Endodermal cell (in vitro differentiated cells): ENCODE measurements at regions not wholly inside any gene's neighbourhood (a gene's known extent, or its start where the extent isn't known, plus 50 kb on each side); places are given as distances from the start of the nearest gene placed in this dataset.

ENCODE experiments used
- DNase-seq: peaks from one replicate; pipeline ENCODE4 v3.0.0-alpha.2; 2017
- H3K27ac ChIP-seq: 2 replicates; pipeline ENCODE4 v1.5.1; 2013; ENCODE audit warnings: mild to moderate bottlenecking, low read depth, low read length, moderate library complexity
- H3K27me3 ChIP-seq: 2 replicates; pipeline ENCODE4 v1.6.1; 2013; ENCODE audit warnings: mild to moderate bottlenecking, low read length, moderate library complexity; ENCODE audit not compliant: insufficient read depth, control insufficient read depth, poor library complexity, severe bottlenecking
- H3K36me3 ChIP-seq: 2 replicates; pipeline ENCODE4 v1.7.0; 2013; ENCODE audit warnings: mild to moderate bottlenecking, low read length, moderate library complexity; ENCODE audit not compliant: control insufficient read depth, insufficient read depth
- H3K4me1 ChIP-seq: one replicate; pipeline ENCODE4 v1.7.0; 2013; ENCODE audit warnings: low read length; ENCODE audit not compliant: control insufficient read depth, insufficient read depth
- H3K4me3 ChIP-seq: 2 replicates; pipeline ENCODE4 v1.5.1; 2013; ENCODE audit warnings: mild to moderate bottlenecking, low read length, moderate library complexity
- H3K9ac ChIP-seq: 2 replicates; pipeline ENCODE4 v1.6.1; 2013; ENCODE audit warnings: mild to moderate bottlenecking, low read length, moderate library complexity; ENCODE audit not compliant: poor library complexity, severe bottlenecking; ENCODE audit errors: extremely low read depth
- H3K9me3 ChIP-seq: 2 replicates; pipeline ENCODE4 v1.6.1; 2013; ENCODE audit warnings: mild to moderate bottlenecking, low read length, moderate library complexity; ENCODE audit not compliant: control insufficient read depth
- H3K27ac Mint-ChIP-seq: 2 replicates; pipeline ENCODE4 v1.8.0; 2020; ENCODE audit warnings: mixed read lengths
- H3K27me3 Mint-ChIP-seq: 2 replicates; pipeline ENCODE4 v1.8.0; 2021; ENCODE audit warnings: mild to moderate bottlenecking, mixed read lengths; ENCODE audit not compliant: insufficient read depth
- H3K36me3 Mint-ChIP-seq: 2 replicates; pipeline ENCODE4 v1.8.0; 2020; ENCODE audit warnings: low read depth, mixed read lengths
- H3K4me1 Mint-ChIP-seq: 2 replicates; pipeline ENCODE4 v1.8.0; 2020; ENCODE audit warnings: mixed read lengths
- H3K4me3 Mint-ChIP-seq: 2 replicates; pipeline ENCODE4 v1.8.0; 2020; ENCODE audit warnings: mild to moderate bottlenecking, moderate library complexity, mixed read lengths
- H3K9me3 Mint-ChIP-seq: 2 replicates; pipeline ENCODE4 v1.8.0; 2020; ENCODE audit warnings: mild to moderate bottlenecking, mixed read lengths
- WGBS, 2 experiments: methylation state at CpG; one replicate each; pipeline versions ENCODE4 v1.1.5 to v1.1.7; 2013; ENCODE audit warnings: missing lambda C conversion rate in 2 of 2, mixed read lengths in 1 of 2; ENCODE audit not compliant: insufficient coverage in 1 of 2, insufficient read length in 1 of 2; 5-methylcytosine and 5-hydroxymethylcytosine counted together
- TF ChIP-seq, protein P1 (sequence below): fragments of 200-600 bp; sonication (generic); conservative IDR thresholded peaks from 2 replicates; pipeline ENCODE4 v1.5.0; 2021; ENCODE audit warnings: antibody characterized with exemption, mild to moderate bottlenecking

GRCh38 chr10:55867848-55868247 is 493.2 kb downstream of the ZWINT start:
- 75 to 84% methylated on average over 1 of the region's 1 CpG for WGBS, 2 experiments
- Mint-ChIP-seq H3K36me3 (peaks cover 2% of the 10 kb centered on the region), H3K27me3 (no peaks in the 10 kb centered on the region), H3K4me1 (peaks cover 10% of the 10 kb centered on the region), H3K9me3 (peaks cover 6% of the 10 kb centered on the region), H3K4me3 (no peak overlapping the region), H3K27ac (peak overlapping the region; percentile 74)
- H3K9ac ChIP-seq, result no peak overlapping the region
- H3K27me3 ChIP-seq, result no peaks in the 10 kb centered on the region
- no peak overlapping the region for H3K27ac ChIP-seq
- H3K4me3 ChIP-seq, result no peak overlapping the region
- no peak for DNase-seq
- TF ChIP-seq, protein P1, sequence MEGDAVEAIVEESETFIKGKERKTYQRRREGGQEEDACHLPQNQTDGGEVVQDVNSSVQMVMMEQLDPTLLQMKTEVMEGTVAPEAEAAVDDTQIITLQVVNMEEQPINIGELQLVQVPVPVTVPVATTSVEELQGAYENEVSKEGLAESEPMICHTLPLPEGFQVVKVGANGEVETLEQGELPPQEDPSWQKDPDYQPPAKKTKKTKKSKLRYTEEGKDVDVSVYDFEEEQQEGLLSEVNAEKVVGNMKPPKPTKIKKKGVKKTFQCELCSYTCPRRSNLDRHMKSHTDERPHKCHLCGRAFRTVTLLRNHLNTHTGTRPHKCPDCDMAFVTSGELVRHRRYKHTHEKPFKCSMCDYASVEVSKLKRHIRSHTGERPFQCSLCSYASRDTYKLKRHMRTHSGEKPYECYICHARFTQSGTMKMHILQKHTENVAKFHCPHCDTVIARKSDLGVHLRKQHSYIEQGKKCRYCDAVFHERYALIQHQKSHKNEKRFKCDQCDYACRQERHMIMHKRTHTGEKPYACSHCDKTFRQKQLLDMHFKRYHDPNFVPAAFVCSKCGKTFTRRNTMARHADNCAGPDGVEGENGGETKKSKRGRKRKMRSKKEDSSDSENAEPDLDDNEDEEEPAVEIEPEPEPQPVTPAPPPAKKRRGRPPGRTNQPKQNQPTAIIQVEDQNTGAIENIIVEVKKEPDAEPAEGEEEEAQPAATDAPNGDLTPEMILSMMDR, result no peak
- H3K9me3 ChIP-seq, result peaks cover 4% of the 10 kb centered on the region
- H3K36me3 ChIP-seq, result no peaks in the 10 kb centered on the region
- peaks cover 9% of the 10 kb centered on the region for H3K4me1 ChIP-seq

DNA sequence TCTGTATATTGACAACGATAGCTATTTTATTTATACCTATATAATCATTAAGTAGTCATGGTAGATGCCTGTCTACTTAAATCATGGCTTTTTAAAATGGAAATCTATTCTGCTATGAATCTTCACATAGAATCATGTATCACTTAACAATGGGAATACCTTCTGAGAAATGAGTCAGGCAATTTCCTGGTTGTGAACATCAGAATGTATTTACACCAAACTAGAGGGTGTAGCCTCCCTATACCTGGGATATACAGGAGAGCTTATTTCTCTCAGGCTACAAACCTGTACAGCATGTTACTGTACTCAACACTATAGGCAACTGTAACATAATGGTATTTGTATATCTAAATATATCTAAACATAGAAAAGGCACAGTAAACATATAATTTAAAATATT is 502.3 kb downstream of the ZWINT start:
- Histone ChIP-seq H3K27ac (no peak overlapping the region), H3K4me1 (no peaks in the 10 kb centered on the region), H3K4me3 (no peak overlapping the region), H3K9me3 (peaks cover 23% of the 10 kb centered on the region), H3K9ac (no peak overlapping the region), H3K36me3 (no peaks in the 10 kb centered on the region), H3K27me3 (no peaks in the 10 kb centered on the region)
- no peak overlapping the region for H3K27ac Mint-ChIP-seq
- peaks cover 24% of the 10 kb centered on the region for H3K36me3 Mint-ChIP-seq
- peaks cover 4% of the 10 kb centered on the region for H3K4me1 Mint-ChIP-seq
- DNase-seq, result no peak
- H3K9me3 Mint-ChIP-seq, result peaks cover 26% of the 10 kb centered on the region
- no peaks in the 10 kb centered on the region for H3K27me3 Mint-ChIP-seq
- WGBS, 2 experiments, result no CpG with 5 or more reads among the region's 1 CpG
- H3K4me3 Mint-ChIP-seq, result no peak overlapping the region
- TF ChIP-seq, protein P1, result no peak

DNA sequence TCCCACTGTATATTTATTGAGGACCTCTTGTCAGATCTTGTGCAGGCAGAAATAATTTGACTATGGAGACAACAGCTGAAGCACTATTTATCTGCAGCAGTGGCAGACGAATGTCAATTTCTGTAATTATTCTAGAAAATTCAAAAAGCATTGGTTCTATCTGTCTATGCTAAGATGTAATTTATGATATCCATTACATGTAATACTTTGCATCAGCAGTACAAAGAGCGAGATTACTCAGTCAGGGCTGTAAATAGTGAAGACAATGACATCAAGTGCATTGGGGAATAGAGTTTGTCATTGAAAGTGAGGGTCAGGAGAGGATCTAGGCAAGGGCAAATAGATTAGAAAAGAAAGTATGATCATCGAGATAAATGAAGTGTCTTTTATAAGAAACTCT is 508.2 kb downstream of the ZWINT start:
- no peaks in the 10 kb centered on the region for H3K9me3 Mint-ChIP-seq
- DNase-seq, result no peak
- TF ChIP-seq, protein P1, result no peak

More for the DNA sequence above, 508.2 kb downstream of the ZWINT start:
- Mint-ChIP-seq H3K36me3 (no peaks in the 10 kb centered on the region), H3K27ac (no peak overlapping the region), H3K4me3 (no peak overlapping the region), H3K27me3 (no peaks in the 10 kb centered on the region), H3K4me1 (peaks cover 5% of the 10 kb centered on the region)
- Histone ChIP-seq H3K9me3 (no peaks in the 10 kb centered on the region), H3K9ac (no peak overlapping the region), H3K27me3 (no peaks in the 10 kb centered on the region), H3K4me3 (no peak overlapping the region), H3K36me3 (no peaks in the 10 kb centered on the region), H3K4me1 (no peaks in the 10 kb centered on the region), H3K27ac (no peak overlapping the region)
- 89 to 100% methylated on average over 1 to 2 of the region's 3 CpGs for WGBS, 2 experiments
